ENCODE measurements at regions not wholly inside any gene's neighbourhood (a gene's known extent, or its start where the extent isn't known, plus 50 kb on each side); places are given as distances from the start of the nearest gene placed in this dataset.

DNA sequence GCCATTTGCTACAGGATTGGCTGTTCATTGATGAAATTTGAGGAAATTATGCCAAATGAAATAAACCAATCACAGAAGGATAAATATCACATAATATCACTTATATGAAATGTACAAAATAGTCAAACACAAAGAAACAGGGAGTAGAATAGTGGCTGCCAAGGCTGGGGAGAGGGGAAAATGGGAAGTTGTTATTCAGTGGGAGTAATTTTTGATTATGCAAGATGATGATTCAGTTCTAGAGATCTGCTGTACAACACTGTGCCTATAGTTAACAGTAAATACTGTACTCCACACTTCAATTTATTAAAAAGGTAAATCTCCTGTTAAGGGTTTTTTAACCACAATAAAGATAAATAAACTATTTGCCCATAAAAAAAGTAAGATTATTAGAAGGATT is 101.1 kb downstream of the TMA16 start:
- TF ChIP-seq SP2 (IDR thresholded peaks at IDR 0.05; ENCODE audit: low read length) (no peak), PHF8 (conservative IDR thresholded peaks at IDR 0.05; ENCODE audit: low read depth, low read length) (no peak), POLR2AphosphoS5 (IDR thresholded peaks at IDR 0.05; ENCODE audit: low read depth, low read length) (no peak)
- TF ChIP-seq, protein P1, sequence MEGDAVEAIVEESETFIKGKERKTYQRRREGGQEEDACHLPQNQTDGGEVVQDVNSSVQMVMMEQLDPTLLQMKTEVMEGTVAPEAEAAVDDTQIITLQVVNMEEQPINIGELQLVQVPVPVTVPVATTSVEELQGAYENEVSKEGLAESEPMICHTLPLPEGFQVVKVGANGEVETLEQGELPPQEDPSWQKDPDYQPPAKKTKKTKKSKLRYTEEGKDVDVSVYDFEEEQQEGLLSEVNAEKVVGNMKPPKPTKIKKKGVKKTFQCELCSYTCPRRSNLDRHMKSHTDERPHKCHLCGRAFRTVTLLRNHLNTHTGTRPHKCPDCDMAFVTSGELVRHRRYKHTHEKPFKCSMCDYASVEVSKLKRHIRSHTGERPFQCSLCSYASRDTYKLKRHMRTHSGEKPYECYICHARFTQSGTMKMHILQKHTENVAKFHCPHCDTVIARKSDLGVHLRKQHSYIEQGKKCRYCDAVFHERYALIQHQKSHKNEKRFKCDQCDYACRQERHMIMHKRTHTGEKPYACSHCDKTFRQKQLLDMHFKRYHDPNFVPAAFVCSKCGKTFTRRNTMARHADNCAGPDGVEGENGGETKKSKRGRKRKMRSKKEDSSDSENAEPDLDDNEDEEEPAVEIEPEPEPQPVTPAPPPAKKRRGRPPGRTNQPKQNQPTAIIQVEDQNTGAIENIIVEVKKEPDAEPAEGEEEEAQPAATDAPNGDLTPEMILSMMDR (IDR thresholded peaks at IDR 0.05; ENCODE audit: control extremely low read depth in 1 of 3, insufficient read depth in 1 of 3, low read depth in 1 of 3, low read length in 3 of 3) = no peak

Data from H1 (cell line).